ENCODE measurements at regions not wholly inside any gene's neighbourhood (a gene's known extent, or its start where the extent isn't known, plus 50 kb on each side); places are given as distances from the start of the nearest gene placed in this dataset.

DNA sequence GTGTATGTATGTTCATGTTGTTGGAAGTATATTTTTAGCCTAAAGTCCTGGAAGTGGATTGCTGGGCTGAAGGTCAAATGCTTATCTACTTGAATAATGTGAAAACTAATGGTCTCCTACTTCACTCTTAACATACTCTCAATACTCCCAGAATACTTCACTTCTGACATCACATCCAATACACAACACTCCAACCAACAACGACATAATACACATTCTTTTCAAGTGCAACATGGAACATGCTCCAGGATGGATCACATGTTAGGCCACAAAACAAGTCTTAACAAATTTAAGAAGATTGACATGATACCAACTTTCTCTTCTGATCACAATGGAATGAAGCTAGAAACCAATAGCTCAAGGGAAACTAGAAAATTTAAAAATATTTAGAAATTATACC, 126.9 kb upstream of the ADCY1 start:
- in situ Hi-C loops (cut with MboI; ENCODE audit: low sequenced_read_pairs): no loop called here

DNA sequence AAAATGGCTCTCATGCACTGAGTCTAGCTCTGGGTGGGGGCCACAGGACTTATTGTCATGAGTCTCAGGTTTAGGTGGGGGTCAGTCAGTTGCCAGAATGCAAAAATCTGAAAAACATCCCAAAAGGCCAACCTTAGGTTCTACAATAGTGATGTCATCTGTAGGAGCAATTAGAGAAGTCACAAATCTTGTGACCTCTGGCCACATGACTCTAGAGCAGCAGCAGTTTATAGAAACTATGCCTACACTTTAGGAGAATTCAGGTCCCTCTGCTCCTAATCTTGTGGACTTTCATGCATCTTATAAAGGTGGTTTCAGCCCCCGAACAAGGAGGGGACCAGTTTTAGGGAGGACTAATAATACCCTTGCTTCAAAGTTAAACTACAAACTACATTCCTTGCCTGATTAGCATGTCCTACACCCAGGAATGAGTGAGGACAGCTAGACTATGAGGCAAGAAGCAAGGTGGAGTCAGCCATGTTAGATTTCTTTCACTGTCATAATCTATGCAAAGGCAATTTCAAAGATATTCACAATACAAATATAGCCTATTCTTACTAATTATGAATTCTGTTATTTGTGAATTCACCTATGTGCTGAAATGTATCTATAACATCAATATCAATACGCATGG, 123.5 kb upstream of the ADCY1 start:
- in situ Hi-C loops (cut with MboI; ENCODE audit: low sequenced_read_pairs): no loop called here

- in situ Hi-C loops (cut with MboI; ENCODE audit: low sequenced_read_pairs): no loop called here
These were observed 122.7 kb upstream of the ADCY1 start for GRCh38 chr7:45451342-45452035.

- in situ Hi-C loops (cut with MboI; ENCODE audit: low sequenced_read_pairs): no loop called here
These were observed 119.4 kb upstream of the ADCY1 start for GRCh38 chr7:45454771-45455170.

DNA sequence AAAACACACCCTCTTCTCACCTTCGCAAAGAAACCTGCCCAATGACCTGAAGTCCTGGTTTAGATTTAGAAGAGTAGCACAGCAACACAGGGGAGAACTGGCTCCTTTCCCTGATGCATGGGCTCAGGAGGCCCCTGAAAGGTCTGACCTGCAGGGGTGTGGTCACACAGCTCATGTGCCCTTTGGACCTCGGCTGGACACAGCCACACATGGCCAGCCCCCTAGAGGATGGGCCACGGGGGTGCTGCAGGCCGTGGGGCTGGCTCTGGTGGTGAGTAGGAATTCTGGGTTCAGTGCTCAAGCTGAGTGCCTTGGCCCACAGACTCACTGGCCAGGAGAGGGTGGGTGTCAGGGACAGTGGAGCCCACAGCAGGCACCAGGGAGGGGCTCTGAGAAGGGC, 118.5 kb upstream of the ADCY1 start:
- in situ Hi-C loops (cut with MboI; ENCODE audit: low sequenced_read_pairs): no loop called here

- in situ Hi-C loops (cut with MboI; ENCODE audit: low sequenced_read_pairs): no loop called here
These were observed 118.1 kb upstream of the ADCY1 start for GRCh38 chr7:45456105-45456504.

DNA sequence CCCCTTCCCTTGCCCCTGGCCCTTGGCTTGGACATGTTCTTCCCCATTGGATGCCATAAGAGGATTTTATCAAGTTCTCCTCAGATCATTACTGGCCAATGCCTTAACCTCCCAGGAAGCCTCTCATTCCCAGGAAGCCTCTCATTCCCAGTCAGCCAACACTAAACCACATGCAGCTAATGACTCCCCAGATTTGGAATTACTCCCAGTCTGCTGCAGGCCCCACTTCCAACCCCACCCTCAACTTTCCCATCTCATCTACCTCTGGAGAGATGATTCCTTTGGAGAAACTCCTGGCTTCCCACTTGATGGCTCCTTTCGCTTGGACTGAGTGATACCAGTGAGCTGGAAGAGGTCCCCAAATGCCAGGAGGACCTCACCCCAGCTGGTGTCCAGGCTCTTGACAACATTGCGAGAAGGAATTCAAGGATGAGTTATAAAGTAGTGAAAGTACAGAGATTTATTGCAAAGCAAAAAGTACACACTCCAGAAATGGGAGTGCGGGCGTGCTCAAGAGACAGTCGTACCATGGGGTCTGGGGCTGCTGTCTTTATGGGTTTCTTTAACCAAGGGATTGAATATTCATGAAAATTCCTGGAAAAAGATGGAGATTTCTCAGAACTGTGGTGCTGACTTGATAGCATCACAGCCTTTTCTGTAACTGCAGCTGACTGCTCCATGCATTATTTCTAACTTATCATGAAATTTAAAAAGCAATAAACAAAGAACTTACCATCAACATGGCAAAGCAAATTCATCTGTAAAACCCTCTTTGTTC, 117.2 kb upstream of the ADCY1 start:
- in situ Hi-C loops (cut with MboI; ENCODE audit: low sequenced_read_pairs): no loop called here

GRCh38 chr7:45457591-45457990, 116.6 kb upstream of the ADCY1 start:
- in situ Hi-C loops (cut with MboI; ENCODE audit: low sequenced_read_pairs): no loop called here

DNA sequence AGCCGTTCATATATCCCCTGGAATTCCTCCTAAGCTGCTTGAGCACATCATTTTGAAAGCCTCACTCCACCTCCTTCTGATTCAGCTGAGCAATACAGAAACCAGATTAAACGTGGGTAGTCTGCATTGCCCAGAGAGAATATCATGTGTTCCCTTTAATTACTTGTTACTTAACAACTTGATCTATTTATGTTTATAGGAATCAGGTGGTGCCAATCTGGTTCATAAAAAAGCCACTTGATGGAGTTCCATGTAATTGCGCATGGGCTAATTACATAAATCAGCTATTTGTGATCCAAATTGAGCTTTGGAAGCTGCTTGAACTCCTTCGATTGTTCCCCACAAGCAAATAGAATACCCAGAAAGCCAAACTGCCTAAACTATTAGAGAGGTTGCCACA, 114.7 kb upstream of the ADCY1 start:
- in situ Hi-C loops (cut with MboI; ENCODE audit: low sequenced_read_pairs): no loop called here

- in situ Hi-C loops (cut with MboI; ENCODE audit: low sequenced_read_pairs): no loop called here
These were observed 113.8 kb upstream of the ADCY1 start for GRCh38 chr7:45460379-45460778.

- in situ Hi-C loops (cut with MboI; ENCODE audit: low sequenced_read_pairs): no loop called here
These were observed 113.1 kb upstream of the ADCY1 start for GRCh38 chr7:45461026-45461425.

GRCh38 chr7:45469103-45469502, 105.1 kb upstream of the ADCY1 start:
- in situ Hi-C loops (cut with MboI; ENCODE audit: low sequenced_read_pairs): no loop called here

GRCh38 chr7:45470031-45470430, 104.1 kb upstream of the ADCY1 start:
- in situ Hi-C loops (cut with MboI; ENCODE audit: low sequenced_read_pairs): no loop called here

GRCh38 chr7:45479781-45480180, 94.4 kb upstream of the ADCY1 start:
- in situ Hi-C loops (cut with MboI; ENCODE audit: low sequenced_read_pairs): no loop called here

DNA sequence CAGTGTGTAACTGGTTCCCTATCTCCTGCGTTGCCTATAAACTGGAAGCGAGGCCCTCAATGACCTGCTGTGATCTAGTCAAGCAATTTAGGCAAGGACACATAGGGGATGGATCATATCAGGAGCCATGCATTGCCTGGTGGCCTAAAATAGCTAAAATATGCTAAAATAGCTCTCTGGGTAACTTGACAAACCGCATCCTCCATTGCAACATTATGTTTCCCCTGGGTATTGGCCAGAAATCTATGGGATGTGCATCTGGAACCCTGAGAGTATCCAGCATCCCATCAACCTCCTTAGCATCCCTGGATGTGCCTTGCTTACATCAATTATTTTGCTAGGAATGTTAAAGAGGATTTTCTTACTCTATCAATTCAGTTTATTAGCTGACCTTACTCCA, 91.7 kb upstream of the ADCY1 start:
- in situ Hi-C loops (cut with MboI; ENCODE audit: low sequenced_read_pairs): no loop called here

DNA sequence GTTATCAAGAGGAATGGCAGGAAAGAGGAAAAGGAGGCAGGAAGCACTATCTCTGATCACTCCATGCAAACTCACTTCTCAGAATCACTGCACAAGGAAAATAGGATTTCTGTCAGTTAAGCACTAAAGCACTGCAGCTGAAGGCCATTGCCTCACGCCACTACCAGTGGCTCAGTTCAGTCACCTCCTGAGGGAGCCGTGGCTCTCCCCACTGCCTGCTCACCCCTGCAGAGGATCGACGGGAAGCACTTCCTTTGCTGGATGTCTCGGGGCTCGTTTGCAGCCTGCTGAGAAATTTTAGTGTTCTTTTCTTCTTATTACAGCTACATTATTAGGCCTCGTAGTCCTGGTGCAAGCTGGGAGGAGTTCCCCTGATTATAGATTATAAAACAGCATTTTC, 90.1 kb upstream of the ADCY1 start:
- in situ Hi-C loops (cut with MboI; ENCODE audit: low sequenced_read_pairs): no loop called here

GRCh38 chr7:45486575-45486974, 87.6 kb upstream of the ADCY1 start:
- in situ Hi-C loops (cut with MboI; ENCODE audit: low sequenced_read_pairs): no loop called here

DNA sequence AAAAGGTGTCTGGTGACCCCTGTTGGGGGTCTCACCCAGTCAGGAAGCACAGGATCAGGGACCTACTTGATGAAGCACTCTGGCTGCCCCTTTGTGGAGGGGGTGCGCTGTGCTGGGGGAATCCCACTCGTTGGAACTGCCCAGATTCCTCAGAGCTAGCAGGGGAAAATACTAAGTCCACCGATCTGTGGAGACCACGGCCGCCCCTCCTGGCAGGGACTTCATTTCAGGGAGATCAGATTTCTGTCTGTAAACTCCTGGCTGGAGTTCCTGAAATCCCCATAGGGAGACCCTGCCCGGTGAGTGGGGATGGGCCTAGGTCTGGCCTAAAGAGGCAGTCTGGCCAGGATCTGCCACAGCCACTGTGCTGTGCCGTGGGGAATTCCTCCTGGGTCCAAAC, 79.3 kb upstream of the ADCY1 start:
- in situ Hi-C loops (cut with MboI; ENCODE audit: low sequenced_read_pairs): no loop called here

DNA sequence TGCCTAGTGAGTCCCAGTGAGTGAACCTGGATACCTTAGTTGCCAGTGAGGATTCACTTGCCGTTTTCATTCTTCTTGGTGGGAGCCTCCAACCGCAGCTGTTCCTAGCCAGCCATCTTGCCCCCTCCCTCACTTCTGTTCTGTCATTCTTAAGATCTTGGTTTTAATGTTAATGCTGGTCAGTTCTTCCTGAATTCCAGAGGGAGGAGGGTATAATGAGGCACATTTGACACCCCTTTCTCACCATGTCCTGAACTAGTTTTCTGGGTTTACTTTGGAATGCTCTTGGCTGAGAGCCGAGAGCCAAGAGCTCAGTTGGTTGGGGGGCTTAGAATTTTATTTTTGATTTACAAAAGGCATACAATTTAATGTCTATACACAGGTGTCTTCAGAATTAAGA, 78.5 kb upstream of the ADCY1 start:
- in situ Hi-C loops (cut with MboI; ENCODE audit: low sequenced_read_pairs): no loop called here

GRCh38 chr7:45500257-45500656, 73.9 kb upstream of the ADCY1 start:
- in situ Hi-C loops (cut with MboI; ENCODE audit: low sequenced_read_pairs): no loop called here

DNA sequence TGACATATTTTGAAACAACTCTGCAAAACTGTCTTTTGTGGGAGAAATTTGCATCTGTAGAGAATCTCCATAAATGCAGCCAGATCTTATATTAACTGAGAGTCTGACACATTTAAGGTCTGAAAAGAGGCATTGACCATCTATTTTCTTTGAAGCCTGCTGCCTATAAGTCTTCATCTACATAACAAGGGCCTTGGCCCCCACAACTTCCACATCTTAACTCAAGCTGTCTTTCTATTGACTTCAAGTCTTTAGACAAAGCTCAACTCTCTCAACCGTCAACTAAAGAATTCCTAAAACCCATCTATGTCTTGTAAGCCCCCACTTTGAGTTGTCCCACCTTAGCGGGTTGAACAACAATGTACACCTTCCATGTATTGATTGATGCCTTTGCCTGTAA, 72.4 kb upstream of the ADCY1 start:
- in situ Hi-C loops (cut with MboI; ENCODE audit: low sequenced_read_pairs): no loop called here

DNA sequence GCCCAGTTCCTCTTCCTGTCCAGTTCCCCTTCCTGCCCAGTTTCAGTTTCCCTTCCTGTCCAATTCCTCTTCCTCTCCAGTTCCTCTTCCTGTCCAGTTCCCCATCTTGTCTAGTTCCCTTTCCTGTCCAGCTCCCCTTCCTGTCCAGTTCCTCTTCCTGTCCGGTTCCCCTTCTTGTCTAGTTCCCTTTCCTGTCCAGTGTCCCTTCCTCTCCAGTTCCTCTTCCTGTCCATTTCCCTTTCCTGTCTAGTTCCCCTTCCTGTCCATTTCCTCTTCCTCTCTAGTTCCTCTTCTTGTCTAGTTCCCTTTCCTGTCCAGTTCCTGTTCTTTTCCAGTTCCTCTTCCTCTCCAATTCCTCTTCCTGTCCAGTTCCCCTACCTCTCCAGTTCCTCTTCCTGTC, 68.1 kb upstream of the ADCY1 start:
- in situ Hi-C loops (cut with MboI; ENCODE audit: low sequenced_read_pairs): no loop called here
